Osteocyte (in vitro differentiated cells): ENCODE measurements at regions not wholly inside any gene's neighbourhood (a gene's known extent, or its start where the extent isn't known, plus 50 kb on each side); places are given as distances from the start of the nearest gene placed in this dataset.

Source experiments
- DNase-seq: peaks from one replicate; pipeline ENCODE4 v3.0.0; 2021; ENCODE audit warnings: mixed read lengths; ENCODE audit not compliant: unreplicated experiment; ENCODE audit errors: extremely low spot score
- H3K27ac Mint-ChIP-seq: one replicate; pipeline ENCODE4 v1.8.0; 2021; ENCODE audit warnings: mild to moderate bottlenecking, mixed read lengths; ENCODE audit not compliant: unreplicated experiment
- H3K27me3 Mint-ChIP-seq: one replicate; pipeline ENCODE4 v1.8.0; 2021; ENCODE audit warnings: mixed read lengths; ENCODE audit not compliant: unreplicated experiment
- H3K36me3 Mint-ChIP-seq: one replicate; pipeline ENCODE4 v1.8.0; 2021; ENCODE audit warnings: mixed read lengths; ENCODE audit not compliant: unreplicated experiment
- H3K4me1 Mint-ChIP-seq: one replicate; pipeline ENCODE4 v1.8.0; 2021; ENCODE audit warnings: mixed read lengths; ENCODE audit not compliant: unreplicated experiment
- H3K4me3 Mint-ChIP-seq: one replicate; pipeline ENCODE4 v1.8.0; 2021; ENCODE audit warnings: mild to moderate bottlenecking, moderate library complexity, mixed read lengths; ENCODE audit not compliant: unreplicated experiment
- H3K9me3 Mint-ChIP-seq: one replicate; pipeline ENCODE4 v1.8.0; 2021; ENCODE audit warnings: mixed read lengths; ENCODE audit not compliant: unreplicated experiment
- CTCF ChIP-seq: fragments of 200-600 bp; sonication (generic); IDR thresholded peaks from 2 replicates; pipeline ENCODE4 v1.5.0; 2021; ENCODE audit warnings: antibody characterized with exemption, mild to moderate bottlenecking, moderate library complexity

- Mint-ChIP-seq H3K27me3 (no peaks in the 10 kb centered on the region), H3K27ac (no peak overlapping the region), H3K4me3 (no peak overlapping the region), H3K4me1 (peaks cover 13% of the 10 kb centered on the region), H3K36me3 (no peaks in the 10 kb centered on the region), H3K9me3 (no peaks in the 10 kb centered on the region)
- no peak for DNase-seq
- TF ChIP-seq CTCF, result no peak
Measured at GRCh38 chr2:207327513-207327912, 161.8 kb upstream of the KLF7 start.

- Mint-ChIP-seq H3K4me1 (peaks cover 20% of the 10 kb centered on the region), H3K4me3 (no peak overlapping the region), H3K36me3 (no peaks in the 10 kb centered on the region), H3K9me3 (no peaks in the 10 kb centered on the region), H3K27ac (no peak overlapping the region), H3K27me3 (no peaks in the 10 kb centered on the region)
- no peak for DNase-seq
- no peak for TF ChIP-seq CTCF
Measured at GRCh38 chr2:207328944-207329386, 163.2 kb upstream of the KLF7 start.

- Mint-ChIP-seq H3K27me3 (no peaks in the 10 kb centered on the region), H3K4me3 (no peak overlapping the region), H3K36me3 (no peaks in the 10 kb centered on the region), H3K27ac (peak overlapping the region; percentile 79), H3K4me1 (peaks cover 39% of the 10 kb centered on the region), H3K9me3 (no peaks in the 10 kb centered on the region)
- no peak for TF ChIP-seq CTCF
- no peak for DNase-seq
Measured at GRCh38 chr2:207330912-207331311, 165.2 kb upstream of the KLF7 start.

GRCh38 chr2:207331674-207332073 lies 165.9 kb upstream of the KLF7 start:
- H3K9me3 Mint-ChIP-seq, result no peaks in the 10 kb centered on the region
- H3K27ac Mint-ChIP-seq, result no peak overlapping the region
- no peak for DNase-seq
- no peak overlapping the region for H3K4me3 Mint-ChIP-seq
- no peaks in the 10 kb centered on the region for H3K27me3 Mint-ChIP-seq
- TF ChIP-seq CTCF, result no peak
- peaks cover 40% of the 10 kb centered on the region for H3K4me1 Mint-ChIP-seq
- H3K36me3 Mint-ChIP-seq, result no peaks in the 10 kb centered on the region

GRCh38 chr2:207332480-207333212 lies 166.9 kb upstream of the KLF7 start:
- H3K27me3 Mint-ChIP-seq, result no peaks in the 10 kb centered on the region
- peak overlapping the region; percentile 68 for H3K27ac Mint-ChIP-seq
- H3K4me3 Mint-ChIP-seq, result no peak overlapping the region
- peaks cover 43% of the 10 kb centered on the region for H3K4me1 Mint-ChIP-seq
- no peak for DNase-seq
- H3K9me3 Mint-ChIP-seq, result no peaks in the 10 kb centered on the region
- no peak for TF ChIP-seq CTCF
- no peaks in the 10 kb centered on the region for H3K36me3 Mint-ChIP-seq
